Lung microvascular endothelial cell (primary cell): ENCODE measurements at regions not wholly inside any gene's neighbourhood (a gene's known extent, or its start where the extent isn't known, plus 50 kb on each side); places are given as distances from the start of the nearest gene placed in this dataset.
"Not testable (repeated sequence)": the region's sequence is repeated elsewhere in the genome, so short reads cannot be mapped to it uniquely, and the experiment has no call there.

Experiments used
- DNase-seq, 2 donors: peaks; one replicate each; pipeline versions ENCODE4 v3.0.0 to v3.0.0-alpha.2; 2010; ENCODE audit warnings: low read depth in 2 of 2

DNA sequence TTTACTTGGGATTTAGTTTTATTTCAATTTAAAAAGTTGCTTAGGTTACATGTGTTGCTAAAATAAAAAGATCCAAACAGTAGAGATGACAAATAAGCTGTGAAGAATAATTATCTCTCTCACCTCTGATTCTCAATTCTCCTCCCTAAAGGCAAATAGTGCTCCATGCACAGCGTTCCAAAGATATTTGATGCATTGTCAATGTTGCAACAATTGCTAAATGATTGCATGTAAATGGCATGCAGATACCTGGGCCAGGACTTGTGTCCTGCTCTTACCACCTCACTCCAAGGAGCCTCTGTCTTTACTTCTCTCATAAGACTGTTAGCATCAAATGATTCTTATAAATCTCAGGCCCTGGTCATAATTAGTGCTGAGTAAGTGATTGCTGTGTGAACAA, 217.7 kb downstream of the SEC23IP start:
- DNase-seq, result no peak

DNA sequence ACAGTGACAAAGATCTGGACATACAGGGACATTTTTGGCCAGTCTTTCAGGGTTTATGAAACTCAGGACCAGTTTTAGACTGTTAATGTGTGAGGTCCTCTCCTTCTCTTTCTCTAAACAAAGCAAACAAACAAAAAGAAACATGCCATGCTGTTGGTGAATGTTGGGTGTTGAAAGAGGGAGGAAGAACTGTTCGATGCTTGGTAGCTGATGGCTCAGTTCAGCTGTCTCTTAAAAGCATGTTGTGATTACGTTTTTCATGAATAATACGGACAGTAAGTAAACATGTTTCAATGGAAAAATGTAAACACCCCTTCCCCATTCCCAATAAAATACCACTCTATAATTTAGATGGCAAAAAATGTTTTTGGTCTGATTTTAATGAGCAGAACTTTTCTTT, 219.1 kb downstream of the SEC23IP start:
- DNase-seq, result no peak

DNA sequence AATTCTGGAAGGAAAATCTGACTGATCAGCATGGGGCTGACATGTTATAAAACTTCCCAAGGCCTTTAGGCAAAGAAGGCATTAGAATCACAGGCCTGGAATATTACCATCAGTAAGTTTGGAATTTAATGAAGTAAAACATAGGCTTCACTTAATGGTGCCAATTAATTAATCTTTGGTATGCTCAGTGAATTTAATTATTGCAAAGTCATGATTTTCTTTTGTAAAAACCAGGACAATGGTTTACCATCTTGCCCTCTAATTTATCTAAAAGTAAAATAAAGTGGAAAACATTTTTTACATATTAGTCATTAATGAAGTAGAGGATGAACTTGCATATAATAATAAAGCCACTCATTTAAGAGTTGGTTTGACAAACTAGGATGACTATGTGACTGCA, 220.3 kb downstream of the SEC23IP start:
- no peak for DNase-seq

DNA sequence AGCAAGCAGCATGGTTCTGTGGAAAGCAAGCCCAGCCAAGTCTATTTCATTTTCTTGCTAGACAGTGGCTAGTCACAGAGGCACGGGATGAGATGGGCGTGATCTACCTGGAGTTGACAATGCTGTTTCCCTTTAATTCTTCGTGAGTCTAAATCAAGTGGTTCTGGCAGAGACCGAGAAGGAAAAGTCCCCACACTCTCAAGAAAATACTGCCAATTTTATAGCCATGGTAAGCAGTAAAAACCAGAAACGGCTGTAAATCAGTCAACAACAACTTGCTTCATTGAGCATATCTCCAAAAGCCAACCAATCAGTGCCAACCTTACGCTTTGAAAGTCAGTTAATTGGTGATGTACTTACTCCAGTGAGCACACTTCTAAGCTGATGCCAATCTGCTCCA, 223.4 kb downstream of the SEC23IP start:
- no peak for DNase-seq

DNA sequence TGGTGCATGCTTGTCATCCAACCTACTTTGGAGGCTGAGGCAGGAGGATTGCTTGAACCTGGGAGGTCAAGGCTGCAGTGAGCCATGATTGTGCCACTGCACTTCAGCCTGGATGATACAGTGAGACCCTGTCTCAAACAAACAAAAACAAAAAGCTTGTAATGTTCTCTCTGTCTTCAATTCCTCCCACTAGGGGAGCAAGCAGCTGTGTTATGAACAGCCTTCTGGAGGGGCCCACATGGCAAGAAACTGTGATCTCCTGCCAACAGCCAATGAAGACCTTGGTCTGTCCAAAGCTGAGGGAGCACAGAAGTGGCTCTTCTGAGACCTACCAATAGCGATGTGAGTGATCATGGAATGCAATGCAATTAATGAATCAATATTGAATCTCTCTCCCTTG, 229.2 kb downstream of the SEC23IP start:
- no peak for DNase-seq

DNA sequence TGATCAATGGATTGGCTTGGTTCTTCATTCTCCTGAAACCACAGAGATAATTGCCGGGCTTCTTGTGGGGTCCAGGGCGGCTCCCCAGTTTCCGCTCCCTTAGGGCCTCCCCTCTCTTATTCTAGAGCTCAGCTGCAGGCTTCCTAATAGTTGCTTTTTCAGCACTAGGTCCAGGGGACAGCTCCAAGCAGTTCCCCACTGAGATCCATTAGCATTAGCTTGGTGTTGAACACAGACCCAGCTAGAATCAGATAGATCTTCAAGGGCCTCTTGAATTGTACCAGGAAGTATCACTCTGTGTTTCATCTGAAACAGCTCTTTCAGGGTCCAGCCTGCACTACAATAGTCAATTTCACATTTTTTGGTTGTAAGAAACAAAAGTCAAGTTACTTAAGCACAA, 238.7 kb downstream of the SEC23IP start:
- DNase-seq, result peak in 1 of 2 donors; percentile 26

DNA sequence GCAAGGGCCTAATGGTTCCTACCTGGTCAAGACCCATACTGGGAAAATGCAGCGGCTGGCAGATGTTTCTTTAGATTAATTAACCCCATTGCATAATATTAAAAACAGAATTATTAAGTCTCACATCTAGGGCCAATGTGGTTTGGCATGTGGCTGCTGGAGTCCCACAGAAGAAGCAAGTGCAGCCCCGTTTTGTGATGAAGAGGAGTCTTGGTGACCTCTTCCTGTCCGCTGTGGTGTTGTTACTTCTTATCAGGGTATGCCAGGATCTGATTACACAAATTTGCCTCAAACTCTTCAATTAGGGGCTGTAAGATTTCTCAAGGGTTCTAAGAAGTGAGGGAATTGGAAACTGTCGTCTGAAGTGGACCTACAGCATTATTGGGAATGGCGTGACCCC, 240.3 kb downstream of the SEC23IP start:
- no peak for DNase-seq

DNA sequence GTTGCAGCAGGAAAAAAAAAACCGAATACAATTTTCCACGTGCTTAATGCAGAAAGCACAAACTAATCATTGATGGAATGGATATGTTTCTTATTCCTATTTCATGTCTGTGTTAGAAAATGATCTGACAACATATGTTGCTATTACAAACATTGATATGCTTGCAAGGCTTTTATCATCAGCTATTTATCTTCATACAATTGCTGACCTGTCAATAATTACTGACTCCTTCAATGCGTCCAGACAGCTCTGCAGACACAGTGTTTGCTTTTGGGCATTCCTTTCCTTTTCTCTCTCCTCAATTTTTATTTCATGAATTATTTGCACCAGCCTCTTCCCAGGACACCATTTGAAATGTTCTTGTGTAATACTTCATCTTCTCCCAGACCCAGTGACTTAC, 246.2 kb downstream of the SEC23IP start:
- no peak for DNase-seq

DNA sequence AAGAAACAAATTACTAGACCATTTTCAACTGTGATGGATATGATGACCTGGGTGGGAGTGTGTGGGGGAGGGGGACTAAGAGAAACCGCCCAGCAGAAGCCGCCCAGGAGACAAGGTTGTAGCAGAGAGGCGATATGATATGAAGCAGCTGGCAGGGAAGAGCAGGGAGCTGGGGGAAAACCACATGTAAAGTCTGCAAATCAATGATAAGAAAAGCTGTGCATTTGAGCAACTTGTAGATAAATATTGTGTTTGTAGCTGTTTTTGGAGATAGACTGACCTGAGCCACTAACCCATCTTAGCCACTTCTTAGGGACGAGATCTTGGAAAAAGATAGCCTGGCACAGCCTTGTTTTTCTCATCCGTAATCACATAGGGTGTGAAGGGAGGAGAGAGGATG, 252.6 kb downstream of the SEC23IP start:
- DNase-seq, result no peak

DNA sequence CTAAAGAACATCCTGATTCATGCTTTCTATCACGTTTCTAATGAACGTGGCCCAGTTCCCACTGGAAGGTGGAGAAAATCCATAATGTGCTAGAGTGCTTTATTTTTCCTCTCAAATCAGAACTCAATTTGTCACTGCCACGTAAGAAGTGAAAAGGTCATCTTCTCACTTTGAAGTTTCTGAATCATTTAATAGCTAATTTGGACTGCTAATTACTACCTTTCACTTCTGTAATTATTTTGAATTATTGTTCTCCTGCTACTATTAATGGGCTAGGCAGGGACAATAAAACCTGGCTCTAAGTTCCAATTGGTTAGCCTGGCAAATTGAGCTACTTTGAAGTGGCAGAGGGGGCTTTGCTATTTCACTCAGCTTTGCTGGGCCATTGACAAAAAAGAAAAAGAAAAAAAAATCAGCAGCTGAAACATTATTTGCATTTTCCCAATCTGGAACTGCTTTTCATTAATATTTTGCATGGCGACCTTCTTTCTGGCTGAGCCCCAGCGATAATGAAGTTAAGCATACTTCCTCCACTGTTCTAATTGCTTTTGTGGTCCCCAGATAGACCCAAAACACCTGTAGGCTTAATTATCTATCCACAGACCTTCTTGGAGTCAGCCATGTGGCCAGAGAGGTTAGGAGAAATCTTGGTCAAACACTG, 264.2 kb downstream of the SEC23IP start:
- DNase-seq, result no peak

DNA sequence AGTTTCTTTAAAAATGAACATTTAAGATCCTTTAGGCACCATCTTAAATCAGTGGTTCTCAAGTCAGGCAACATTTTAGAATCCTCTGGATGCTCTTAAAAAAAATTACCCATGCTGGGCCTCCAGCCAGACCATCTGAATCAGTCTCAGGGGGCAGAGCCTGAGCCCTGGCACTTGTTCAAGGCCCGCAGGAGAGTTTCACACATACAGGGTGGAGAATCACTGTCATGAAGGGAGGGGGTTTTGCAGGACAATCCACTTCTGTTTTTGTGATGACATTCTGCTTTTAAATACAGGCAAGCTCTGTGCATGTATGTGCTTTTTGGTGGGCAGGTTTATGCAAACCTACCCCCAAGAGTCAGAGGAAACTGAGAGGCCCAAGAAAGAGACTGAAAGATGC, 268.6 kb downstream of the SEC23IP start:
- DNase-seq, result no peak

DNA sequence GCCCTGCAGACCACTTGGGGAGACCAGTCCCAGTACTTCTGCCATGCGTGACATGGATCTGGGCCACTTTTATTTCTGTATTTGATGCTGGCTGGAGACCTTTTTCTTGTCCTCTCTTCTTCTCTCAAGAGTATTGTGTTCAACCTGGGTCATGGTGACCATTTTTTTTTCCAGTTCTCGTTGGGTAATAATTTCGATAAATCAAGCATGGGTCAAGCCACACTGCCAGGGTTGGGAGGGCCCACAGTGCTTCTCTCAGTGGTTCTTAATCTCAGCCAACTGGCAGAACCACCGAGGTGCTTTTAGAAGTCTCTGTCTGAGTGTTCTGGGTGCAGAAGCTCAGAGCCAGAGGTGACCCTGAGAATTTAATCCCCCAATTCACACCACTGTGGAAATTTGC, 269.9 kb downstream of the SEC23IP start:
- DNase-seq, result no peak

DNA sequence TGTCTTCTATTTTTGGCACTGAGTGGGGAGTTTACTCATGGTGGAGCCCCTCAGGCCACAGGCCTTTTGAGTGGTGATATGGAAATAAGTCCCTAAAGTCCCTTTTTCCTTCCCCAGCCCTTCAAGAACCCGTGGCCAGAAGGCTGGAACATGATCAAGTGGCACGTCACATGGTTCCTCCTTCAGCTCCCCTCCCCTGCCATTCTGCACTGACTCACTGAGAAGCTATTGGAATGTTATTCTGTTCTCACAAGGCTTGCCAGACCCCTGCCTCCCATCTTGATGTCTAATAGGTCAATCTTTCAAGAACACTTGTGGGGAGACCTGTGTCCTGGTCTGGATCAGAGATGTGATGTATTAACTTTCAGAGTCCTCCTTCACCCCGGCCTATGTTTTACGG, 279.8 kb downstream of the SEC23IP start:
- peak in 1 of 2 donors; percentile 3 for DNase-seq

DNA sequence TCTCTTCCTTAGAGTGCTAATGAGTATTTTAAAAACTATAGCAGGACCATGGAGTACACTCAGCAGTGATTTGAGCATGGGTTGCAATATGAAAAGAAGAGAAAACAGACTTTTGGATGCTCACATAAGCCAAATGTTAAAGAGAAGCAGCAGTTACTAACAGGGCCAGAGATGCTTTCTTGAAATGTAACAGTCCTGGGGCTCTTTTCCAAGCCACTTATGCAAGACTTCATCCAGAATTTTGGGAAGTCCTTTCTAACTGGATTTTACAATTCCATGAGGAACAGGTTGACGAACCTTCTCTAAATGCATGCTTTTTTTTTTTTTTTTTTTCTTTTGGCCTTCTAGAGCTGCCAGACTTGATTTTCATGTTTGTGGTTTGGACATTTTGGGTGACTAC, 282.0 kb downstream of the SEC23IP start:
- no peak for DNase-seq

DNA sequence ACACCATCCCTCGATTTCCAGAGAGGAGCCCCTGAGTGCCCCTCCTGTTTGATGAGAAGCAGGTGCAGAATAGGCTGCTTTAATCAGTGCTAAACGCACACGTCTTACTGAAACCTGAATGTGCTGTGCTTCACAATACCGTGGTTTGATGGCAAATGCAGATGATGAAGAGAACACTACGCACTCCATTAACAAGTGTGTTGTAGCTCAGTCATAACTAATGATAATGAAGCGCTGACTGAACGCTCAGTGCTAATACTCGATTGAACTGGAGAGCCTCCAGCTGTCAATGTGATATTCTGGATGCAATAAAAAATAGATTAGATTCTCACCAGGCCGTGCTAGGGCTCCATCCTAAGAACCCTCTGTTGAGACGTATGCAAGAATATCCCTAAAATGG, 279.7 kb upstream of the PLPP4 start:
- DNase-seq, result no peak

DNA sequence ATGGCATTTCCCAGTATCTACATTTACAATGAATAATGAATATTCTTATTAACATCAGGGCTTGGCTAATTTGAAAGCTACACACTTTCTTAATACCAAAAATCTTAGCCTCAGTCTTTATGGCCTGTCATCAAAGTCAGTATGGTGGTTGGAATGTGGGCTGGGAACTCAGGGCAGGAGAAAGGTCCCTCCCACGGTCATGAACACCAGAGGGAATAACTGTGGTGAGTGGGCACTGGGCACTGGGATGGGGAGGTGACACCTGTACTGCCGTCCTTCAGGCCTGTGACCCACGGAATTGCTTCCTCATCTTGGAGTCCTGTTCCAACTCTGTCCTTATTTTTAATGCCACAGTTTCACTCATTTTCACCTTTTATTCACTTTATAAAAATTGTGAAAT, 276.9 kb upstream of the PLPP4 start:
- no peak for DNase-seq

DNA sequence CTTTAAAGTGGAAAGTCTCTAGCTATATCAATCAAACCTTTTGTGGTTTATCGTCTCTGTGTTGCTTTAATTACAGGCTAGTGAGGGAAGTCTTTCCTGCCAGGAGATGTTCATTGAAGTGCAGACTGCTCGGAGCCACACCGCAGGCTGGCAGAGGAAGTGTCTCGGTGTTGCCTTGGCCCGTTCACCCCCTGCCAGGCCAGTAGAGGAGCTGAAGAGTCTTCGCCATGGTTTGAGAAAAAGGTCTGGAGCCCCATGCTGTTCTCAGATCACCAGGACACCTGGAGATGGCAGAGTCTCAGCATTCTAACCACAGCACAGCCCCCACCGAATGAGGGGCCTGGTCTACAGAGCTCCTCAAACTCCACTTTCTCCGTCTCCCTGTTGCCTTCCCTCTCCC, 275.9 kb upstream of the PLPP4 start:
- DNase-seq, result no peak

DNA sequence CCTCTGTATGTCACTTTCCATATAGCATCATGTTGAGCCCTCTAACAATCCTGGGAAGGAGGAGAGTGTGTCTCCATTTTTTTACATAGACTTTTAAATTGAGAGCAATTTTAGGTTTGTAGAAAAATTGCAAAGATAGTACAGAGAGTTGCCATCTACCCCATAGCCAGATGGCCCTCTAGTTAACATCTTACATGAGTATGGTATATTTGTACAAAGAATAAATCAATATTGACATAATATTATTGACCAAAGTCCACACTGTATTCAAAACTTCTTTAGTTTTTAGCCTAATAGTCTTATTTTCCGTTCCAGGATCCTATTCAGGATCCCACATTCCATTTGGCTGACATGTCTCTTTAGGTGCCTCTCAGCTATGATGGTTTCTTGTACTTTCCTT, 274.6 kb upstream of the PLPP4 start:
- DNase-seq, result no peak

DNA sequence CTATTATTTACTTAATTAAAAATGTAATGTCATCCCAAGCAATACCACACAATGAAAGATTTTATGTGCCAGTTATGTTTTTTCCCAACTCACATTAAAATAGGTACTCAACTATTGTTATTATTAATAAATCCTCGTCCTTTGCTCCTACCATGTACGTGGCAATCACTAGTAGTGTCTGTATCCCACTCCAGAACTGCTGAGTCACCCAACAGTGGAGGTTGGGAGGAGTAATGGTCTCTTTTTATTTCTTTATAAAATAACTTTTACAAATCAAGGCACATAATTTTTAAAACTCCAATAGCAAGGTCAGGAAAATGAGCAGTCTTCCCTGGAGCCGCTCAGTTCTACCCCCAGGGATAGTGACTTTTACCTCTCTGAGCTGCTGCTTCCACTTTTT, 273.5 kb upstream of the PLPP4 start:
- no peak for DNase-seq

DNA sequence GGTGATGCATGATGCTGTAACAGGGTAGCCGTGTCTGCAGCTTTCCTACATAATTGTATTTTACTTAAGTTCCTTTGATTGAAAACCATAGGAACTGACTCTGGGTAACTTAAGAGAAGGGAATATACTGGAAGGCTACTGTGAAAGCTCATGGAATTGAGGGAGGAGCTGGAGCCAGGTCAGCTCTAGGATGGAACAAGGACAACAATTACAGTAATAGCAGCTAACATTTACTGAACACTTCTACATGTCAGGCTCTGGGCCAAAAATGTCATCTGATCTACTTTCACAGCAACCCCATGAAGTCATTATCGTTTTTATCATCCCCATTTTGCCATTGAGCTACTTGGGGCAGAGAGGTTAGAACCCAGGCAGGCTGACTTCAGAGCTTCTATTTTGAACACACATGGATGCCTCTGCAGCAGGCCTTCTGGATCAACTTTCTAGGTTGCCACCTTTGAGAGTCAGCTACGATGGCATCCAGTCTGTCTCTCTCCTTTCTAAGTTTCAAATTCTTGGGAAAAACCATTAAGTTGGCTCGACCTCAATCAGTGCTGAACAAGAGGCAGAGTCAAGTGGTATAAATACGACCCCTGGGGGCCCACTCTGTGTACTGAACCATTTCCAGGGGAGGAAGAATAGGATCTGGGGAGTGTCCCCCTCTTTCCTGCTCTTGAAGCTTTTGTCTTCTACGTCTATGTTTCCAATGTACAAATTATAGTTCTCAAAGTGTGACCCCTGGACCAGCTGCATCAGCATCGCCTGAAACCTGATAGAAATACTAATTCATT, 272.3 kb upstream of the PLPP4 start:
- no peak for DNase-seq

DNA sequence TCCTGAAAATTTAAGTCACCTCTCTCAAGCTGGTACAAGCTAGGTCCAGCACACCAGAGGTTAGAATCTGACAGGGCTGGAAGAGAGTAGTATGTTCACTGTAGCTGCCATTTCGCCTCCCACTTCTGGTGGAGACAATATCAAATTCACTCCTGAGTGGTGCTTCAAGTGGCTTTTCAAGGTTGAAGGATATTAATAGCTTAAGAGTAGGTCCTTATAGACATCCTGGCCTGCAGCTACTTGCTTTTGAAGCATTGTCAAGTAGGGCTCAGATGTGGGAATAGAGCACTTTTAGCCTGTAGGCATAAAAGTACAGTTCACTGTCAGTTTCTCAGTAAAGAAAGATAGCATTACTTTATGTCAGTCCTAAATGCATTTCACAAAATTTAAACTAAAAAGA, 270.5 kb upstream of the PLPP4 start:
- DNase-seq, result no peak

DNA sequence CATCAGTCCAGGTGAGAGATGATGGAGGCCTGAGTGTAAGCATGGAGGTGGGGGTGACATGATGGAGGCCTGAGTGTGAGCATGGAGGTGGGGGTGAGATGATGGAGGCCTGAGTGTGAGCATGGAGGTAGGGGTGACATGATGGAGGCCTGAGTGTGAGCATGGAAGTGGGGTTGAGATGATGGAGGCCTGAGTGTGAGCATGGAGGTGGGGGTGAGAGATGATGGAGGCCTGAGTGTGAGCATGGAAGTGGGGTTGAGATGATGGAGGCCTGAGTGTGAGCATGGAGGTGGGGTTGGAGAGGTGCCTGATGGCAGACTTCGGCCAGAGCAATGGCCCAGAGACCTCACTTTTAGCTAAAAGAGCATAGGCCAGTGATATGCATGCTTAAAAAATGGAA, 269.9 kb upstream of the PLPP4 start:
- not testable (repeated sequence) for DNase-seq

DNA sequence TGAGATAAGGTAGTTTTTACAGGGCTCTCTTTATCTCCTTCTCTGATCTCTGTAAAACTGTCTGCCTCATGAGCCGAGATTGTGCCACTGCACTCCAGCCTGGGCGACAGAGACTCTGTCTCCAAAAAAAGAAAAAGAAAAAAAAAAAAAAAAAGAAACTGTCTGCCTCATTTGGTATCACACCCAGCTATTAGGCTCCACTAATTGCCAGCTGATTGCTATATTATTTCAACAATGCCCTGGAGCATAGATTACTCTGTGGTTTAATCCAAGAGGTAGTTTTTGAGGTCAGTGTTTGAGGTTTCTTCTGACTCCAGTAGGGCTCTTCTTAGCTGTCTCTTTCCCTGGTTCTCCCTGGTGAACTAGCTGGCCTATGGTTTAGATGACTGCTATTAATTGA, 268.1 kb upstream of the PLPP4 start:
- DNase-seq, result no peak
